ENCODE measurements at regions not wholly inside any gene's neighbourhood (a gene's known extent, or its start where the extent isn't known, plus 50 kb on each side); places are given as distances from the start of the nearest gene placed in this dataset.

DNA sequence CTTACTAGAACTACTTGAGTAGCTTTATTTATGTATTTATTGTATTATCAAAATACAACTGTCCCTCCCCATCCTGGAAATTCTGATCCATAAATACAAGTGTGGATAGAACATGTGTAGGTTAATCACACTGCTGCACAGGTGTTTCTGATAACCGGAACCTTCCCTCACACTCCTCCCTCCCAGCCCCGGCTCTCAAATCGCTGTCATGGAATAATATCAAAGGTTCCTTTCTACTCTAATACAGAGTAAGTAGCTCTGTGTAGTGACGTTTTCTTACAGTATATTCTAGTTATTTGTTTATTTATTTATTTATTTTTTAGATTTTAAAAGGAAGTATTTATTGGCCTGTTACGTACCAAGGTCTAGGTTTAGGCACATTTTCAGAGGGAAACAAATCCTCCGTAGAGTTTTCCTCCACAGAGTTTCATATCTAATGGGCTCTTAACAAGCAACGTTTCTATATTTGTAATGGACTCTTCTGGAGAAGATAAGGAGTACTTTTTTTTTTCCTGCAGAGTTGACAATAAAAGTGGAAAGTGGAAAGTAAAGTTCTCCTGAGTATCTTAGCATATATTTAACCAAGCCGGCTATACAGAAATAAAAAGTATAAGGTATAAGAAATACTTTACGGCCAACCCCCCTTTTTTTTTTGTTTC is 129.0 kb upstream of the CARD18 start:
- TF ChIP-seq EZH2phosphoT487 (IDR thresholded peaks at IDR 0.05; ENCODE audit: borderline replicate concordance) = no peak
- TF ChIP-seq, protein P1, sequence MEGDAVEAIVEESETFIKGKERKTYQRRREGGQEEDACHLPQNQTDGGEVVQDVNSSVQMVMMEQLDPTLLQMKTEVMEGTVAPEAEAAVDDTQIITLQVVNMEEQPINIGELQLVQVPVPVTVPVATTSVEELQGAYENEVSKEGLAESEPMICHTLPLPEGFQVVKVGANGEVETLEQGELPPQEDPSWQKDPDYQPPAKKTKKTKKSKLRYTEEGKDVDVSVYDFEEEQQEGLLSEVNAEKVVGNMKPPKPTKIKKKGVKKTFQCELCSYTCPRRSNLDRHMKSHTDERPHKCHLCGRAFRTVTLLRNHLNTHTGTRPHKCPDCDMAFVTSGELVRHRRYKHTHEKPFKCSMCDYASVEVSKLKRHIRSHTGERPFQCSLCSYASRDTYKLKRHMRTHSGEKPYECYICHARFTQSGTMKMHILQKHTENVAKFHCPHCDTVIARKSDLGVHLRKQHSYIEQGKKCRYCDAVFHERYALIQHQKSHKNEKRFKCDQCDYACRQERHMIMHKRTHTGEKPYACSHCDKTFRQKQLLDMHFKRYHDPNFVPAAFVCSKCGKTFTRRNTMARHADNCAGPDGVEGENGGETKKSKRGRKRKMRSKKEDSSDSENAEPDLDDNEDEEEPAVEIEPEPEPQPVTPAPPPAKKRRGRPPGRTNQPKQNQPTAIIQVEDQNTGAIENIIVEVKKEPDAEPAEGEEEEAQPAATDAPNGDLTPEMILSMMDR (conservative IDR thresholded peaks at IDR 0.05; ENCODE audit: low read length) = no peak
- H4K20me1 ChIP-seq (ENCODE audit: insufficient read depth, low read length, poor library complexity, severe bottlenecking) = no peaks in the 10 kb centered on the region

DNA sequence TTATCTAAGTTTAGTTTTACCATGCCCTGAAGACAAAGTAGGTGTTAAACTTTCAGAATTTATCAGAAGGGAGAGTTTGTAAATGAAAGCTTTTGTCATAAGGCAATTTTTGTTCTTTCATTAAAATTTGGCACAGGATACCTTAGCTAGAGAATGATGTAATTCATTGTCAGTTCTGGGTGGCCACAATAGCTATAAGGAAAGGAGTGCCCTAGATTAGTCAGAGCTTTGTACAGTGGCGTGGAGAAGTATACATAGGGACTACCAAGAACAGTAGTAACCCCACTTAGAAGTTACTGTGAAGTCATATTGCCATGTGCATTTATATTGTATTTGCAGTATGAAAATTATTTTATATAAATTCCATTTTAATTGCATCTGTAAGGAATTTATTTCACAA is 126.3 kb upstream of the CARD18 start:
- Histone ChIP-seq H3K4me1 (ENCODE audit: insufficient read depth, low read length, poor library complexity, severe bottlenecking) (no peaks in the 10 kb centered on the region), H3K79me2 (ENCODE audit: insufficient read depth, low read length) (no peaks in the 10 kb centered on the region), H3K9me3 (ENCODE audit: insufficient read depth, low read depth, low read length) (no peaks in the 10 kb centered on the region), H3K4me3 (ENCODE audit: low read length, poor library complexity, severe bottlenecking) (no peak overlapping the region), H3F3A (ENCODE audit: low read depth) (no peaks in the 10 kb centered on the region), H3K4me2 (ENCODE audit: low read depth, low read length, poor library complexity, severe bottlenecking) (no peak overlapping the region), H4K20me1 (ENCODE audit: insufficient read depth, low read length, poor library complexity, severe bottlenecking) (no peaks in the 10 kb centered on the region), H3K9me2 (replicated peaks; ENCODE audit: low read depth, low read length) (no peaks in the 10 kb centered on the region), H3K27me3 (ENCODE audit: insufficient read depth, low read length, poor library complexity, severe bottlenecking) (no peaks in the 10 kb centered on the region), H2AFZ (ENCODE audit: low read length) (no peak overlapping the region), H3K9ac (ENCODE audit: low read depth, low read length, poor library complexity, severe bottlenecking) (no peak overlapping the region), H3K36me3 (ENCODE audit: insufficient read depth, low read length) (no peaks in the 10 kb centered on the region)
- no peak for TF ChIP-seq EZH2phosphoT487 (IDR thresholded peaks at IDR 0.05; ENCODE audit: borderline replicate concordance)
- TF ChIP-seq, protein P1 (conservative IDR thresholded peaks at IDR 0.05; ENCODE audit: low read length) = no peak

More for the DNA sequence above, 129.0 kb upstream of the CARD18 start:
- Histone ChIP-seq H2AFZ (ENCODE audit: low read length) (no peak overlapping the region), H3K27me3 (ENCODE audit: insufficient read depth, low read length, poor library complexity, severe bottlenecking) (no peaks in the 10 kb centered on the region), H3K9me2 (replicated peaks; ENCODE audit: low read depth, low read length) (no peaks in the 10 kb centered on the region), H3F3A (ENCODE audit: low read depth) (no peaks in the 10 kb centered on the region), H3K36me3 (ENCODE audit: insufficient read depth, low read length) (no peaks in the 10 kb centered on the region), H3K9ac (ENCODE audit: low read depth, low read length, poor library complexity, severe bottlenecking) (no peak overlapping the region), H3K4me1 (ENCODE audit: insufficient read depth, low read length, poor library complexity, severe bottlenecking) (no peaks in the 10 kb centered on the region), H3K4me3 (ENCODE audit: low read length, poor library complexity, severe bottlenecking) (no peak overlapping the region), H3K4me2 (ENCODE audit: low read depth, low read length, poor library complexity, severe bottlenecking) (no peak overlapping the region), H3K79me2 (ENCODE audit: insufficient read depth, low read length) (no peaks in the 10 kb centered on the region), H3K9me3 (ENCODE audit: insufficient read depth, low read depth, low read length) (no peaks in the 10 kb centered on the region)

DNA sequence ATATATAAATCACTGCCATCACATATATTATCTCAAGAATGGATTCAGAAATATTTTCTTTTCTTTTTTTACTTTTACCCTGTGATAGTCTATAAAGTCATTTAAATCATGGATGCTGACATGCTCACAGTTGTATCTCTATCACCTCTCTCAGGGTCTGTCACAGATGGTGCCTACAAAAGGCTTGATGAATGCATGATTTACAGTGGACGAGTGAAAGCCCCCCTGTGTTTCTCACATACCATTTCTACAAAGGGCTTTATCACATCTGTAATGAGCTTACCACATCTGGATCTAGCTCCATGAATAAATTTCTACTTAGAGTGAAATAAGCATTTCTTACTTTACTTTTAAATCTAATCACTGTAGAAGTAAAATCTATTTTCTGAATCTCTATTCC is 121.4 kb upstream of the CARD18 start:
- no peaks in the 10 kb centered on the region for H3K9me3 ChIP-seq (ENCODE audit: insufficient read depth, low read depth, low read length)
- TF ChIP-seq, protein P1 (conservative IDR thresholded peaks at IDR 0.05; ENCODE audit: low read length) = no peak
- no peak for TF ChIP-seq EZH2phosphoT487 (IDR thresholded peaks at IDR 0.05; ENCODE audit: borderline replicate concordance)
- H3K36me3 ChIP-seq (ENCODE audit: insufficient read depth, low read length) = no peaks in the 10 kb centered on the region
- no peaks in the 10 kb centered on the region for H3K4me1 ChIP-seq (ENCODE audit: insufficient read depth, low read length, poor library complexity, severe bottlenecking)
- H2AFZ ChIP-seq (ENCODE audit: low read length) = no peak overlapping the region
- no peaks in the 10 kb centered on the region for H3K27me3 ChIP-seq (ENCODE audit: insufficient read depth, low read length, poor library complexity, severe bottlenecking)
- no peaks in the 10 kb centered on the region for H3F3A ChIP-seq (ENCODE audit: low read depth)
- H3K4me2 ChIP-seq (ENCODE audit: low read depth, low read length, poor library complexity, severe bottlenecking) = no peak overlapping the region
- no peaks in the 10 kb centered on the region for H3K79me2 ChIP-seq (ENCODE audit: insufficient read depth, low read length)
- H4K20me1 ChIP-seq (ENCODE audit: insufficient read depth, low read length, poor library complexity, severe bottlenecking) = no peaks in the 10 kb centered on the region
- no peaks in the 10 kb centered on the region for H3K9me2 ChIP-seq (replicated peaks; ENCODE audit: low read depth, low read length)
- no peak overlapping the region for H3K9ac ChIP-seq (ENCODE audit: low read depth, low read length, poor library complexity, severe bottlenecking)
- H3K4me3 ChIP-seq (ENCODE audit: low read length, poor library complexity, severe bottlenecking) = no peak overlapping the region
